NCI-H2196 (cell line): ENCODE measurements at regions not wholly inside any gene's neighbourhood (a gene's known extent, or its start where the extent isn't known, plus 50 kb on each side); places are given as distances from the start of the nearest gene placed in this dataset.
"Not testable (repeated sequence)": the region's sequence is repeated elsewhere in the genome, so short reads cannot be mapped to it uniquely, and the experiment has no call there.

Experiments
- DNase-seq: peaks from one replicate; lab custom pipeline; 2025; ENCODE audit not compliant: unreplicated experiment; lab: John Stamatoyannopoulos, UW

DNA sequence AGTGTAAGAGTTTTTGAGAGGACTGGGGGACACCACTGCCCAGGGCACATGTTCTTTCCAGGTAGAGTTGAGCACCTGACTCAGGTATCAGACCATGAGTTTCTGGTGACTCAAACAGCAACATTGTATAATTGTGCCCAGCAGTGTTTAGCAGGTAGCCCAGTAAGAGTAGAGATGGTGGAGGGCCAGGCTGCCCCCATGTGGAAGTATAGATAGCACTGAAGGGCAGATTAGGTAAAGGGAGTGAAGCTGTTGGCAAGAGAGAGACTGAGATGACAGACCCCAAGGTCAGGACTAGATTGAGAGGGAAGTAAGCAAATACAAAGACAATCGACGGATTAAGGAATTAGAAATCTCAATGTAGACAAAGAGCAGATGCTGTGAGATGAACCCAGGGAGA lies 74.6 kb downstream of the TRIM42 start:
- DNase-seq = no peak

GRCh38 chr3:140753865-140754754 lies 76.2 kb downstream of the TRIM42 start:
- peak; percentile 17 for DNase-seq

DNA sequence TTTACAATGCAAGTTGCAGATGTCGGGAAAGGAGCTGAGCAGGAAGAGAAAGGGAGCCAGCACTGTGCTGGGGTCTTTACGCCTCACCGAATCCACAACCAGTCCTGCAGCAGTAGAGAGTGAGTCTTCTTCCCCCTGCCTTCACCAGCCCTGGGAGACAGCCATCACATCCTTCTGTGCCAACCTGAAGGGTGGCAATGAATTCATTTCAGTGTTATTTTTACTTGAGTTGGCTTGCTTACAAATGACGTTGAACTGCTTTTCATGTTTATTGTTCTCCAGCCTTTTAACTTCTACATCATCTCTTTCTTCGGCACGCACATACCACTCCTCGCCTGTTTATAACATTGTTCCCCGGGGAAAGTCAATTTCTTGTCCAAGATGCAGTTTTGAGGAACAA lies 77.1 kb downstream of the TRIM42 start:
- DNase-seq = no peak

- no peak for DNase-seq
These were observed 78.6 kb downstream of the TRIM42 start for GRCh38 chr3:140756240-140757016.

DNA sequence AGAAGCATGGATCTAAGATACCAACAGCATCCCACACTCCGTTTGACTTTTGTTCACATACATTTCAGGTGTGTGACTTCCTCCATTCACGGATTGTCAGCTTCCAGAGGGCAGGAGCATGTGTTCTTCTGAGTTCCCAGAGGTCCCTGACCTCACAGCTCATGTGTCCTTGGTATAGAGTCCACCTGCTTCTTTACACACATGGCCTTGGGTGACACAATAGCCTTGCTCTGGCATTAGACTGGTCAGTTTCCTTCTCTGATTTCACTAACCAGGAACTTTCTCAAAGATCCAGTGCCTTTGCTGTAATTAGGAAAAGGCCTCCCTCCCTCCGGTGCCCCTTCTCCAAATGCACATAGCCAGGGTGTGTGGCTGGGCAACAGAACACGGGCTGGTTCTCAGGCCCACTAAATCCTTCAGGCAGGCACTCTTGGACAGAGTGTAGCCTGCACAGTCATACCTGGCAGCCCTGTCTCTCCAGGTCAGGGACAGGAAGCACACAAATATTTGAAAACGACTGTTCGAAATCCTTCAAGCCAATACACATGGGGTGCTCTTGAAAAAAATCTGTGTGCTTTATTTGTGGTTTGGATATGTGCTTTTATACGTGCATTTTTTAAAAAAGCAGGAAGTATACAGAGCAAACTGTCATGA lies 81.1 kb downstream of the TRIM42 start:
- DNase-seq = no peak

DNA sequence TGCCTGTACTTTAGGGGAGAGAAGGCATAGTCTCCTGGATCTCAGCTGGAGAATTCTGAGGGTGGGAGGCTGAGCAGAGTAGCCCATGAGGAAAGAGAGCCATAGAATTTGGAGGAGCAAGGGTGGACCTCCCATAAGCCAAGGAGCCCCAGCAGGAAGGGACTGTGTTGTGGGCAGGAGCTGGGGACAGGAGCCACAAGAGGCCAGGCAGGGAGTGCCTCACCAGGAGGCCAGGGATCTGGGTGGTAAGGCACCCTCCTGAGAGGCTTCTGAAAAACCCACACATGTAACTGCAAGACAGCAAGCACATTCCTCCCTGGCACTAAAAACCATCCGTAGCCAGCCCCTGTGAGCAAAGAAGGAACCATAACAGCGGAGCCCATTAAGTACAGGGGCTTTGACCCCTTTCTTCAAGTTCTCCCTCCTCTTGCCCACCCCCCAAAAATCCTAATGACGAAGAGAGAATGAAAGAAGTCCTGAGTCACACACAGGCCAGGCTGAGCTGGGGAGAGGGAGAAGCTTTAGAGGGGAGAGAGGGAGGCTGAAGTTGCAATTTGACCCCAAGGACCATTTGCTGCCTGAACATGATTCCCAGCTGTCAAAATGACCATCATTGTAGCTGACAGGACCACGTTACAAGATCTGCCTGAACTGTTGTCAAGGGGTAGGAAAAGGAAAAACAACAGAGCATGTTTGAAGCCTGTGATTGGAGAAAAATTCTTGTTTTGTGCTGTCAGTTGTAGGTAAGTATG lies 82.6 kb downstream of the TRIM42 start:
- DNase-seq = no peak

GRCh38 chr3:140761076-140761639 lies 83.3 kb downstream of the TRIM42 start:
- no peak for DNase-seq

GRCh38 chr3:140762746-140763145 lies 84.9 kb downstream of the TRIM42 start:
- DNase-seq = no peak

GRCh38 chr3:140763532-140763931 lies 85.7 kb downstream of the TRIM42 start:
- DNase-seq = no peak

- no peak for DNase-seq
These were observed 87.4 kb downstream of the TRIM42 start for GRCh38 chr3:140765246-140765645.

DNA sequence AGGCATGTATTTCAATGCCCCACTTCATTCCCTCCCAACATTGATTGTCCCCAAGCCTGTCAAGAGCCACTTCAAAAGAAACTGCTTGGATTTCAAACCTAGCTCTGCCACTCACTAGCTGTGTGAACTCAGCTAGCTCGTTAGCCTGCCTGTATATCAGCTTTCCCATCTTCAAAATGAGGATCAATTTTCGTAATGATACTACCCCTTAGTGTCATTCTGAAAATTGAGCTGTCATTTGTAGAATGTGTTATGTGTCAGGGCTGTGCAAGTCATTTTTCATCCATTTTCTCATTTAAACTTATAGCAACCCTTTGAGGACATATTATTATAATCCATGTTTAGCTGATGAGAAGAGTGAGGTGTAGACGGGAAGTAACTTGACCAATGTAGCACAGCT lies 88.6 kb downstream of the TRIM42 start:
- no peak for DNase-seq

GRCh38 chr3:140767566-140767965 lies 89.7 kb downstream of the TRIM42 start:
- DNase-seq = no peak

GRCh38 chr3:140768941-140769340 lies 91.1 kb downstream of the TRIM42 start:
- no peak for DNase-seq

DNA sequence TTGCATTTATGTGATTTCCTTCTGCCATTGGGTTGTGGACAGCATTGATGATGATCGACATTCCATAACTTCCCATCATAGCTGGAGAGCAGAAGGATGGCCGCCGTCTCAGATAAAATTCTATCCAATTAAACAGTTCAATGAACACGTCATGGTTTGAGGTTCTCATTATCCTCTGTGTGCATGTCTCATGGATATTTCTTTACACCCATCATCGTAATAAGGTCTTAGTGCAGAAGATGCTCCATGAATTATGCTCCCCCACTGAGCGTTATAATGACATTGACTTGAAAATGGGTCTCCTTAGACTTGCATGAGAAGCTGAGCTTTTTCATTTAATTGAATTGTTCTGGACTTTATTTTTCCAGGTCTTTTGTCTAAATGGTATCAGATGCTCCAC lies 92.1 kb downstream of the TRIM42 start:
- no peak for DNase-seq

DNA sequence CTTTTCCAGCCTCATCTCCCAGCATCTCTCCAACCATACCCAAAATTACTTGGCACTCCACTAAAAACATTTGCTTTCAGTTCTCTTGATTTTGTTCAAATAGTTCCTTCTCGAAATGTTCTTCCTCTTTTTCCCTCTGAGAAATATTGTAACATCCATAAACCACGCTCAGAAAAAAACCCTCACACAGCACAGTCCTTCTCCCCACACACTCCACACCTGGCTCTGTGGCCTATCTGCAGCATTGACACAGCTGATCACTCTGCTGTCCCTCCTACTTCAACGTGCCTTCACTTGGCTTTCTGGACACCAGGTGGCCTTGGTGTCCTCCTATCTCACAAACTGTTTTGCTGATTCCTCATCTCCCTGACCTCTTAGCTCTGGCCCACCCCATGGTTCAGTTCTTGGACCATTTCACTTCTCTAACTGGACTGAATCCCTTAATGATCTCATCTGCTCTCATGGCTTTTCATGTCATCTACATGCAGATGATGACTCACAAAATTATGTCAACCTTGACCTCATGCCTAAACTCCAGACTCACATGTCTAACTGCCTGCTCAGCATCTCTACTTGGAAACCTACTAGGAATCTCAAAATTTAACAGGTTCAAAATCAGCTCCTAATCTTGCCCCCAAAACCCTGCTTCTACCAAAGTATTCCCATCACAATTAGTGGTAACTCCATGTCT lies 93.3 kb downstream of the TRIM42 start:
- DNase-seq = no peak

- DNase-seq = no peak
These were observed 99.9 kb downstream of the TRIM42 start for GRCh38 chr3:140777631-140778233.

- no peak for DNase-seq
These were observed 113.5 kb downstream of the TRIM42 start for GRCh38 chr3:140791368-140791767.

DNA sequence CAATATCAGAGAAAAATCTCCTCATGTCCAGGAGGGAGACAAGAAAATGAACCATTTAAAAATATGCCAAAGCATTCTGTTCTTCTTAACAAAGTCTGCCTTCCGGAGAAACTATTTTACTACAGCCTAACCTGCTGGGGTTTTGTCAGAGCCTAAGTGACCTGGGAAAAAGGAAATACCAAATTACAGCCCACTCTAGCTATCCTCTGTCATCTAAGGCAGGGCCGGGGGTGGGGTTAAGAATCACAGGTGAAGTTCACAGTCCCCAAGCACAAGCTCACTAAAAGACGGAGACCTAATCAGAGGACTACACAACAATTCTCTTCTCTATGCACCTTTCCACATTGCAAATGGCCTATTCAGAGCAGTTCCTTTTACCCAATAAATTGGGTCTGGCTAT lies 116.6 kb downstream of the TRIM42 start:
- no peak for DNase-seq

- not testable (repeated sequence) for DNase-seq
These were observed 125.0 kb downstream of the TRIM42 start for GRCh38 chr3:140802898-140803297.

DNA sequence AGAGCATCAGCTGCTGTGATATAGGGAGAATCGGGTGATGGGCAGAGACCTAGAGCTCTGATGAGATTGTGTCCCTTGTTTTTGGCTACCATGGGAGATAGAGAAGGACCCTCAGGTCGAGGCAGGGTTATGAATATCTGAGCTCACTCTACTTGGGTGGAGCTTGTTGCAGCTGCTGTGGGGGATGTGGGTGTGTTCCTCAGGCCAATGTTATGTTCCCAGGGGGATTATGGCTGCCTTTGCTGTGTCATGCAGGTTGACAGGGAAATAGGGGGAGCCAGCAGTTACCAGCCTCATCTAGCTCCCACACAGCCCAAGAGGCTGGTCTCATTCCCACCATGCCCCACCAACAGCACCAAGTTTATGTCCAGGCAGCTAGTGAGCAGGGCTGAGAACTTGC lies 131.5 kb downstream of the TRIM42 start:
- DNase-seq = no peak
